Liver (tissue), 8 donors: ENCODE measurements at regions not wholly inside any gene's neighbourhood (a gene's known extent, or its start where the extent isn't known, plus 50 kb on each side); places are given as distances from the start of the nearest gene placed in this dataset.

Experiments
- DNase-seq: peaks from one replicate; pipeline ENCODE4 v3.0.0-alpha.2; 2017; ENCODE audit warnings: low spot score
- H3K27ac ChIP-seq, 2 donors: one replicate each; pipeline ENCODE4 v1.7.0; 2013; ENCODE audit warnings: inconsistent platforms in 2 of 2, low read length in 2 of 2, control low read depth in 1 of 2, low read depth in 1 of 2, mild to moderate bottlenecking in 1 of 2
- H3K27me3 ChIP-seq, 4 donors: one replicate each; pipeline versions ENCODE4 v1.6.1 to v1.7.0; 2013; ENCODE audit warnings: low read length in 3 of 4, inconsistent platforms in 1 of 4, mild to moderate bottlenecking in 1 of 4, moderate library complexity in 1 of 4; ENCODE audit not compliant: control insufficient read depth in 4 of 4, insufficient read depth in 4 of 4
- H3K36me3 ChIP-seq, 4 donors: one replicate each; pipeline versions ENCODE4 v1.6.1 to v1.7.0; 2013; ENCODE audit warnings: low read length in 3 of 4, mild to moderate bottlenecking in 3 of 4, low read depth in 1 of 4, moderate library complexity in 1 of 4; ENCODE audit not compliant: control insufficient read depth in 4 of 4, insufficient read depth in 3 of 4
- H3K4me1 ChIP-seq, 4 donors: one replicate each; pipeline versions ENCODE4 v1.6.1 to v1.7.0; 2013; ENCODE audit warnings: low read length in 3 of 4, mild to moderate bottlenecking in 3 of 4, moderate library complexity in 1 of 4; ENCODE audit not compliant: control insufficient read depth in 4 of 4, insufficient read depth in 4 of 4
- H3K4me3 ChIP-seq, 3 donors: one replicate each; pipeline versions ENCODE4 v1.6.1 to v1.7.0; 2013; ENCODE audit warnings: low read length in 3 of 3, control low read depth in 1 of 3, low read depth in 1 of 3, mild to moderate bottlenecking in 1 of 3
- H3K9ac ChIP-seq, 2 donors: one replicate each; pipeline ENCODE4 v1.7.0; 2013; ENCODE audit warnings: low read length in 2 of 2, mild to moderate bottlenecking in 2 of 2, moderate library complexity in 2 of 2, control low read depth in 1 of 2, low read depth in 1 of 2
- H3K9me3 ChIP-seq, 4 donors: one replicate each; pipeline versions ENCODE4 v1.6.1 to v1.7.0; 2013; ENCODE audit warnings: low read length in 3 of 4; ENCODE audit not compliant: control insufficient read depth in 4 of 4
- FOXA2 ChIP-seq: IDR thresholded peaks from 2 replicates; pipeline ENCODE4 v1.6.1; 2016; ENCODE audit warnings: antibody characterized with exemption
- HNF4A ChIP-seq, 2 donors: conservative IDR thresholded peaks; 2 replicates each; pipeline ENCODE4 v1.6.1; 2016; ENCODE audit warnings: antibody characterized with exemption in 2 of 2, mild to moderate bottlenecking in 2 of 2
- JUND ChIP-seq, 2 donors: IDR thresholded peaks; 2 replicates each; pipeline ENCODE4 v1.6.1; 2016; ENCODE audit warnings: antibody characterized with exemption in 2 of 2
- NR2F2 ChIP-seq: IDR thresholded peaks from 2 replicates; pipeline ENCODE4 v1.6.1; 2016; ENCODE audit warnings: antibody characterized with exemption
- RAD21 ChIP-seq, 2 donors: IDR thresholded peaks; 2 replicates each; pipeline ENCODE4 v1.6.1; 2016; ENCODE audit warnings: antibody characterized with exemption in 2 of 2, mild to moderate bottlenecking in 2 of 2
- RXRA ChIP-seq, 2 donors: IDR thresholded peaks; 2 replicates each; pipeline ENCODE4 v1.6.1; 2017 to 2018; ENCODE audit warnings: antibody characterized with exemption in 2 of 2, mild to moderate bottlenecking in 1 of 2
- SP1 ChIP-seq: IDR thresholded peaks from 2 replicates; pipeline ENCODE4 v1.6.1; 2018; ENCODE audit warnings: antibody characterized with exemption, mild to moderate bottlenecking
- TAF1 ChIP-seq: conservative IDR thresholded peaks from 2 replicates; pipeline ENCODE4 v1.6.1; 2016; ENCODE audit warnings: antibody characterized with exemption, mild to moderate bottlenecking
- YY1 ChIP-seq: IDR thresholded peaks from 2 replicates; pipeline ENCODE4 v1.6.1; 2016; ENCODE audit warnings: antibody characterized with exemption, mild to moderate bottlenecking
- WGBS: extraction: QIAGEN DNeasy Blood & Tissue Kit; methylation state at CpG from one replicate; pipeline ENCODE4 v1.1.7; 2013; 5-methylcytosine and 5-hydroxymethylcytosine counted together
- TF ChIP-seq, protein P1 (sequence below): IDR thresholded peaks from 2 replicates; pipeline ENCODE4 v1.6.1; 2016; ENCODE audit warnings: antibody characterized with exemption
- TF ChIP-seq, protein P2 (sequence below): fragments of 150-350 bp; IDR thresholded peaks from 2 replicates; pipeline ENCODE4 v1.5.1; 2017; ENCODE audit warnings: improper control_type of control experiment, low read depth, low read length; ENCODE audit not compliant: missing input control
- TF ChIP-seq, protein P3 (sequence below): IDR thresholded peaks from 2 replicates; pipeline ENCODE4 v1.6.1; 2016; ENCODE audit warnings: antibody characterized with exemption
- donor health status: healthy.
- donor health status: healthy.
- donor health status: healthy.
- donor health status: healthy.
- donor health status: healthy.

DNA sequence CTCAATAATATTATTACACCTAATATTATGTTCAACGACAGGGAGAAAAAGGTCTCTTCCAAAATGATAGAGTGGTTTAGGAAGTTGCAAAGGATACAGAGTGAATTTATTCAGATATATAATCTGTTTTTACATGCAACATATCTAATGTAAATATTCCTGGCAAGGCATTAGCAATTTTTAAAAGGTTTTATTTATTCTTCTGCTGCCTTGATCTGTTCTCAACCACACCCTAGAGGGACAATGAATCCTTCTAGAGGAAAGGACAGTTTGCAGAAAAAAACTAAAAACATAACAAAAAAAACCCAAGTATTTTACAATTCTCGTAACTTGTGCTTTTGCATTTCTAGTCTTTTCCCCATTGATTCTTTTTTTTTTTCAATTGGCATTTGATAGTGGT, 459.6 kb downstream of the KLF12 start:
- Histone ChIP-seq H3K9me3 (no peaks in the 10 kb centered on the region), H3K9ac (no peak overlapping the region), H3K36me3 (no peaks in the 10 kb centered on the region), H3K27ac (no peak overlapping the region), H3K27me3 (no peaks in the 10 kb centered on the region), H3K4me3 (no peak overlapping the region), H3K4me1 (no peaks in the 10 kb centered on the region)
- TF ChIP-seq, protein P1, sequence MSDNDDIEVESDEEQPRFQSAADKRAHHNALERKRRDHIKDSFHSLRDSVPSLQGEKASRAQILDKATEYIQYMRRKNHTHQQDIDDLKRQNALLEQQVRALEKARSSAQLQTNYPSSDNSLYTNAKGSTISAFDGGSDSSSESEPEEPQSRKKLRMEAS, result no peak
- TF ChIP-seq YY1 (no peak), SP1 (no peak), TAF1 (no peak), RAD21 (IDR thresholded peaks at IDR 0.05) (no peak), RXRA (IDR thresholded peaks at IDR 0.05) (no peak)
- TF ChIP-seq, protein P2, sequence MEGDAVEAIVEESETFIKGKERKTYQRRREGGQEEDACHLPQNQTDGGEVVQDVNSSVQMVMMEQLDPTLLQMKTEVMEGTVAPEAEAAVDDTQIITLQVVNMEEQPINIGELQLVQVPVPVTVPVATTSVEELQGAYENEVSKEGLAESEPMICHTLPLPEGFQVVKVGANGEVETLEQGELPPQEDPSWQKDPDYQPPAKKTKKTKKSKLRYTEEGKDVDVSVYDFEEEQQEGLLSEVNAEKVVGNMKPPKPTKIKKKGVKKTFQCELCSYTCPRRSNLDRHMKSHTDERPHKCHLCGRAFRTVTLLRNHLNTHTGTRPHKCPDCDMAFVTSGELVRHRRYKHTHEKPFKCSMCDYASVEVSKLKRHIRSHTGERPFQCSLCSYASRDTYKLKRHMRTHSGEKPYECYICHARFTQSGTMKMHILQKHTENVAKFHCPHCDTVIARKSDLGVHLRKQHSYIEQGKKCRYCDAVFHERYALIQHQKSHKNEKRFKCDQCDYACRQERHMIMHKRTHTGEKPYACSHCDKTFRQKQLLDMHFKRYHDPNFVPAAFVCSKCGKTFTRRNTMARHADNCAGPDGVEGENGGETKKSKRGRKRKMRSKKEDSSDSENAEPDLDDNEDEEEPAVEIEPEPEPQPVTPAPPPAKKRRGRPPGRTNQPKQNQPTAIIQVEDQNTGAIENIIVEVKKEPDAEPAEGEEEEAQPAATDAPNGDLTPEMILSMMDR, result no peak
- 95% methylated on average over 2 of the region's 2 CpGs for WGBS
- no peak for DNase-seq

- WGBS, result 82% methylated on average over 11 of the region's 11 CpGs
- Histone ChIP-seq H3K9me3 (no peaks in the 10 kb centered on the region), H3K4me3 (no peak overlapping the region), H3K27me3 (no peaks in the 10 kb centered on the region), H3K9ac (no peak overlapping the region), H3K27ac (no peak overlapping the region), H3K4me1 (no peaks in the 10 kb centered on the region), H3K36me3 (no peaks in the 10 kb centered on the region)
- no peak for TF ChIP-seq YY1
- TF ChIP-seq NR2F2, result no peak
- TF ChIP-seq, protein P3, sequence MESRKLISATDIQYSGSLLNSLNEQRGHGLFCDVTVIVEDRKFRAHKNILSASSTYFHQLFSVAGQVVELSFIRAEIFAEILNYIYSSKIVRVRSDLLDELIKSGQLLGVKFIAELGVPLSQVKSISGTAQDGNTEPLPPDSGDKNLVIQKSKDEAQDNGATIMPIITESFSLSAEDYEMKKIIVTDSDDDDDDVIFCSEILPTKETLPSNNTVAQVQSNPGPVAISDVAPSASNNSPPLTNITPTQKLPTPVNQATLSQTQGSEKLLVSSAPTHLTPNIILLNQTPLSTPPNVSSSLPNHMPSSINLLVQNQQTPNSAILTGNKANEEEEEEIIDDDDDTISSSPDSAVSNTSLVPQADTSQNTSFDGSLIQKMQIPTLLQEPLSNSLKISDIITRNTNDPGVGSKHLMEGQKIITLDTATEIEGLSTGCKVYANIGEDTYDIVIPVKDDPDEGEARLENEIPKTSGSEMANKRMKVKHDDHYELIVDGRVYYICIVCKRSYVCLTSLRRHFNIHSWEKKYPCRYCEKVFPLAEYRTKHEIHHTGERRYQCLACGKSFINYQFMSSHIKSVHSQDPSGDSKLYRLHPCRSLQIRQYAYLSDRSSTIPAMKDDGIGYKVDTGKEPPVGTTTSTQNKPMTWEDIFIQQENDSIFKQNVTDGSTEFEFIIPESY, result no peak
- TF ChIP-seq HNF4A (conservative IDR thresholded peaks at IDR 0.05), result no peak
- no peak for DNase-seq
Observed at GRCh38 chr13:73673931-73674330, 460.3 kb downstream of the KLF12 start.

DNA sequence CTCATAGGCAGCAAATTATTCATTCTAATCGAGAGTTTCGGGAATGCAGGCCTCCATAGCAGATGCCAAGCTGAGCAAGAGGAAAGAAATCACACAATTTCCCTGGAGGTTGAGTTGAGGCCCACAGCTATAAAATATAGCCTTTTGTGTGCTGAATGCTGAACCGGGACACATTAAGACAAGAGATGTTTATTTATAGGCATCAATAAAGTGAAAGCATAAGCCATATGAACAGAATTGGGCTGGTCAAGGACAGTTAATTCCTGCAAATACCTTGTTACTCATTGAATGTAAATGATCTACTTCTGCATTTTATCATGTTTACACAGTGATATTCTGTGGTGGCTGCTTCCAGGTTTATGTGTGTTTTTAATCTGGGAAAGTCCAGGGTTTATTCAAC, 461.7 kb downstream of the KLF12 start:
- Histone ChIP-seq H3K27me3 (no peaks in the 10 kb centered on the region), H3K9me3 (no peaks in the 10 kb centered on the region), H3K36me3 (no peaks in the 10 kb centered on the region), H3K4me3 (no peak overlapping the region), H3K4me1 (no peaks in the 10 kb centered on the region), H3K9ac (no peak overlapping the region), H3K27ac (no peak overlapping the region)
- WGBS, result 41% methylated on average over 3 of the region's 3 CpGs
- DNase-seq, result no peak
- TF ChIP-seq HNF4A (conservative IDR thresholded peaks at IDR 0.05), result peak in 1 of 2 donors; percentile 18
- peak; percentile 15 for TF ChIP-seq SP1
- peak; percentile 56 for TF ChIP-seq FOXA2
- TF ChIP-seq JUND (IDR thresholded peaks at IDR 0.05), result no peak
- peak; percentile 37 to 42 for TF ChIP-seq RXRA (IDR thresholded peaks at IDR 0.05)
